ENCODE measurements at regions not wholly inside any gene's neighbourhood (a gene's known extent, or its start where the extent isn't known, plus 50 kb on each side); places are given as distances from the start of the nearest gene placed in this dataset.
"Not testable (repeated sequence)": the region's sequence is repeated elsewhere in the genome, so short reads cannot be mapped to it uniquely, and the experiment has no call there.

DNA sequence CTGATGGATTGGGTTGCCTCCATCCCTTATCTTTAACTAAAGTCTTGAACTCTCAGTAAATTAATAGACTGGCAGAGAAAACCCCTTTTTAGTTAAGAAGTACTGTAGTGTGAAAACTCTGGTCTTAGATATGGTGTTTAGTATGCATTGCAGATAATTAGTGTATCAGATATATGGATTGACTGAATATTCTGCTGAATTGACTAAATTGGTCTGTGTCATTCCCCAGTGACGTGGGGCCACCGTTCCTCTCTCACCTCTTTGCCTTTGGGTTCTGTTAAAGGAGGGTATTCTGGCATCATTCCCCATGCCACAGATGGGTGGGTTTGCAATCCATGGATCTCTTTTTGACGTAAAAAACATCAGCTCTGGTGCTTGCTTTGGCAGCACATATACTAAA lies 67.1 kb upstream of the XPO1 start:
- POLR2A ChIA-PET, result no interaction called here
- H3K4me3 ChIP-seq (ENCODE audit: low read length), result no peak overlapping the region
- H3K27me3 Mint-ChIP-seq, result no peaks in the 10 kb centered on the region

DNA sequence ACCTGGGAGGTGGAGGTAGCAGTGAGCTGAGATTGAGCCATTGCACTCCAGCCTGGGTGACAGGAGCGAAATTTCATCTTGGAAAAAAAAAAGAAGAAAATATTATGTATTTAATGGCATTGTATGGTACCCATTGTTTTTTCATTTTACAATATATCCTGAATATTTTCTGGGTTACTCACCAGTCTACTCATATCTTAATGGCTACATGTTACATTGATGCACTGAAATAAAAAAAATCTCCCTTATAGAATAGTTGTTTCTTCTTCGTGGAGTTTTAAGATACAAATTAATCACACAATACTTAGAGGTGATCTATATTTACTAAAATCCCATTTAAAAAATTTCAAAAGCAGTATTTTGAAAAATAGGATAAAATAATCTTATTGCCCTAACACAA lies 66.3 kb upstream of the XPO1 start:
- H3K9me3 ChIP-seq (ENCODE audit: low read length), result no peaks in the 10 kb centered on the region
- H3K27me3 ChIP-seq (ENCODE audit: insufficient read depth, low read length, poor library complexity, severe bottlenecking), result no peaks in the 10 kb centered on the region
- no peaks in the 10 kb centered on the region for H3K36me3 Mint-ChIP-seq
- H3K36me3 ChIP-seq (ENCODE audit: insufficient read depth, low read length), result no peaks in the 10 kb centered on the region
- H3K4me1 Mint-ChIP-seq, result no peaks in the 10 kb centered on the region
- H3K27ac Mint-ChIP-seq, result no peak overlapping the region
- DNase-seq, result no peak
- H3K4me1 ChIP-seq (ENCODE audit: insufficient read depth, low read length), result no peaks in the 10 kb centered on the region
- no peak overlapping the region for H3K4me3 Mint-ChIP-seq
- no peak overlapping the region for H3K27ac ChIP-seq (ENCODE audit: low read depth, low read length)
- H3K4me3 ChIP-seq (ENCODE audit: low read length), result no peak overlapping the region
- no peaks in the 10 kb centered on the region for H3K27me3 Mint-ChIP-seq
- ChIA-PET CTCF (no interaction called here), POLR2A (no interaction called here)
- no peaks in the 10 kb centered on the region for H3K9me3 Mint-ChIP-seq

More for the DNA sequence above, 67.1 kb upstream of the XPO1 start:
- H3K9me3 ChIP-seq (ENCODE audit: low read length), result no peaks in the 10 kb centered on the region
- no peaks in the 10 kb centered on the region for H3K36me3 Mint-ChIP-seq
- no peaks in the 10 kb centered on the region for H3K36me3 ChIP-seq (ENCODE audit: insufficient read depth, low read length)
- no peaks in the 10 kb centered on the region for H3K4me1 ChIP-seq (ENCODE audit: insufficient read depth, low read length)
- no peaks in the 10 kb centered on the region for H3K9me3 Mint-ChIP-seq
- no peak overlapping the region for H3K27ac ChIP-seq (ENCODE audit: low read depth, low read length)
- no peak overlapping the region for H3K4me3 Mint-ChIP-seq
- no peak for DNase-seq
- no peak overlapping the region for H3K27ac Mint-ChIP-seq
- no peaks in the 10 kb centered on the region for H3K27me3 ChIP-seq (ENCODE audit: insufficient read depth, low read length, poor library complexity, severe bottlenecking)
- CTCF ChIA-PET, result no interaction called here
- H3K4me1 Mint-ChIP-seq, result no peaks in the 10 kb centered on the region

DNA sequence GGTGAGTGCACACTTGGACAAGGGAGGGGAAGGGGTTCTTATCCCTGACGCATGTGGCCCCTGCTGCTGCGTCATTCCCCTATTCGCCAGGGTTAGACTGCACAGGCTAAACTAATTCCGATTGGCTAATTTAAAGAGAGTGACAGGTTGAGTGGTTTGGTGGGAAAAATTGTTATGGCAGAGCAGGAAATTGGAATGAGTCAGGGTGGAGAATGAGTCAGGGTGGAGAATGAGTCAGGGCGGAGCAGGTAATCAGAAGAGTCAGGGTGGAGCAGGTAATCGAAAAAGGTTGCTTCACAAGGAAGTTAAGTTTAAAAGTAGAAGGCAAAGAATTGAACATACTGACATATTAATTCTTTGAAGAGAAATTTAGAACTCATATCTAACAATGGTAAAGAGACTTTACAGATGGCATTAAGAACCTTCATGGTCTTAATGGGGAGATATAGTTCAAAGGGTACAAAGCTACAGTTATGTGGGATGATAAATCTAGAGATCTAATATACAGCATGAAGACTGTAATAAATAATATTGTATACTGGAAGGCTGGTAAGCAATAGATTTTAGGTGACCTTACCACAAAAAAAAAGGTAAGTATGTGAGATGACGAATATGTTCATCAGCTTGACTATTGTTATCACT lies 60.5 kb upstream of the XPO1 start:
- H3K27ac Mint-ChIP-seq; H3K27ac ChIP-seq (ENCODE audit: low read depth, low read length); H3K36me3 Mint-ChIP-seq; H3K9me3 Mint-ChIP-seq; H3K27me3 ChIP-seq (ENCODE audit: insufficient read depth, low read length, poor library complexity, severe bottlenecking); H3K4me1 Mint-ChIP-seq; DNase-seq; H3K4me3 Mint-ChIP-seq; H3K36me3 ChIP-seq (ENCODE audit: insufficient read depth, low read length); H3K4me3 ChIP-seq (ENCODE audit: low read length); H3K27me3 Mint-ChIP-seq; POLR2A ChIA-PET; H3K9me3 ChIP-seq (ENCODE audit: low read length); H3K4me1 ChIP-seq (ENCODE audit: insufficient read depth, low read length): not testable (repeated sequence)
- CTCF ChIA-PET, result interaction anchor here (0.6 kb wide), 1 partner anchor 39 kb away, joined by 3 read pairs; no protein-coding TSS in a partner anchor

DNA sequence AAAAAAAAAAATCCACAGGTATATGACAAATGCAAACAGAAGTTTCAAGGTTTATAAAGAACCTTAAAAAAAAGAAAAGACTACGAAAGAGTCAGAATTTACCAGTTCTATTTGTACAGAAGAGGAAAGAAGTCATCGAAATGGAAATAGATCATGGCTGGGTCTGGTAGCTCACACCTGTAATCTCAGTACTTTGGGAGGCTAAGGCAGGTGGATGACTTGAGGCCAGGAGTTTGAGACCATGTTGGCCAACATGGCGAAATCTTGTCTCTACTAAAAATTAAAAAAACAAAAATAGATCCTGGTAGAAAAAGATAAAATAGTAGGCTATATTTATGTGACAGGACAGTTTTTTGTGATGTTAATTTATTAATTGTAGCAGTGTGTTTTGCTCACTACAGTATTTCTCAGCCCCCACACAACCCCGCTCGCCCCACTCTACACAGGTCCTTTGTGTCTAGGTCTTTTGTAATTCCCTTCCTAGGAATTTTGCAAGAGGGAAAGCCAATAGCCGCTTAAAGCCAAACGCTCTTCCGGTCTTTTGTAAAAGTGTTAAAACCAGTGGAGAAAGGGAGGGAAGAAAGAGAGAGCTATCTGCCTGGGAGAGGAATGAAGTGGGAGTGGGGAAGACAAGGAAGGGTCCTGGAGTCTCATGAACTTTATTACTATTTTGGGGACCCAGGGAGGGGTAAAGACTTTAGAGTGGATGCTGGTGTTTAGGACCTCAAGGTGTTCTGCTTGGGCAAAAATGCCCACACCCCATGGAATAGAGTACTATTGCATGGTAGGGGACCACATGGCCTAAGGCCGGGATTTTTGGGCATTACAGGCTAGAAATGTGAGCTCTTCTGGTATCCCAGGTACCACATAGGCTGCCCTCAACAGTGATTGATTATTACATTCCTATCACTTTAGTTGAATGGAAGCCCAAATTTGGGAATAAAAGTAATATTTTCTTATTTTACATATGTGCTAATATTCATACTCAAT lies 59.4 kb upstream of the XPO1 start:
- Histone ChIP-seq H3K27ac (ENCODE audit: low read depth, low read length) (no peak overlapping the region), H3K36me3 (ENCODE audit: insufficient read depth, low read length) (no peaks in the 10 kb centered on the region), H3K9me3 (ENCODE audit: low read length) (no peaks in the 10 kb centered on the region), H3K4me3 (ENCODE audit: low read length) (no peak overlapping the region), H3K27me3 (ENCODE audit: insufficient read depth, low read length, poor library complexity, severe bottlenecking) (no peaks in the 10 kb centered on the region), H3K4me1 (ENCODE audit: insufficient read depth, low read length) (no peaks in the 10 kb centered on the region)
- Mint-ChIP-seq H3K27me3 (peaks cover 5 to 8% of the 10 kb centered on the region in 2 donors), H3K36me3 (peaks cover 0 to 6% (median 0%) of the 10 kb centered on the region in 3 donors), H3K4me1 (no peaks in the 10 kb centered on the region), H3K4me3 (no peak overlapping the region), H3K27ac (peak overlapping the region in 1 of 8 donors; percentile 76), H3K9me3 (peaks cover 0 to 11% (median 0%) of the 10 kb centered on the region in 5 donors)
- CTCF ChIA-PET, result interaction anchor here (0.6 kb wide), 1 partner anchor 38 kb away, joined by 3 read pairs; no protein-coding TSS in a partner anchor
- DNase-seq, result no peak
- POLR2A ChIA-PET, result no interaction called here

DNA sequence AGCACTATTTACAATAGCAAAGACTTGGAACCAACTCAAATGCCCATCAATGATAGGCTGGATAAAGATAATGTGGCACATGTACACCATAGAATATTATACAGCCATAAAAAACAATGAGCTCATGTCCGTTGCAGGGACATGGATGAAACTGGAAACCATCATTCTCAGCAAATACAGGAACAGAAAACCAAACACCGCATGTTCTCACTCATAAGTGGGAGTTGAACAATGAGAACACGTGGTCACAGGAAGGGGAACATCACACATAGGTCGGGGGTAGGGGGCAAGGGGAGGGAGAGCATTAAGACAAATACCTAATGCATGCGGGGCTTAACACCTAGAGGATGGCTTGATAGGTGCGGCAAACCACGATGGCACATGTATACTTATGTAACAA lies 56.0 kb upstream of the XPO1 start:
- H3K9me3 ChIP-seq (ENCODE audit: low read length); H3K36me3 Mint-ChIP-seq; H3K27ac ChIP-seq (ENCODE audit: low read depth, low read length); H3K27me3 ChIP-seq (ENCODE audit: insufficient read depth, low read length, poor library complexity, severe bottlenecking); H3K36me3 ChIP-seq (ENCODE audit: insufficient read depth, low read length); POLR2A ChIA-PET; H3K27ac Mint-ChIP-seq; DNase-seq; H3K4me3 ChIP-seq (ENCODE audit: low read length); H3K4me1 ChIP-seq (ENCODE audit: insufficient read depth, low read length); H3K4me3 Mint-ChIP-seq; H3K4me1 Mint-ChIP-seq; CTCF ChIA-PET: not testable (repeated sequence)
- Mint-ChIP-seq H3K9me3 (peaks cover 0 to 13% (median 2%) of the 10 kb centered on the region in 5 donors), H3K27me3 (peaks cover 11 to 15% of the 10 kb centered on the region in 2 donors)

DNA sequence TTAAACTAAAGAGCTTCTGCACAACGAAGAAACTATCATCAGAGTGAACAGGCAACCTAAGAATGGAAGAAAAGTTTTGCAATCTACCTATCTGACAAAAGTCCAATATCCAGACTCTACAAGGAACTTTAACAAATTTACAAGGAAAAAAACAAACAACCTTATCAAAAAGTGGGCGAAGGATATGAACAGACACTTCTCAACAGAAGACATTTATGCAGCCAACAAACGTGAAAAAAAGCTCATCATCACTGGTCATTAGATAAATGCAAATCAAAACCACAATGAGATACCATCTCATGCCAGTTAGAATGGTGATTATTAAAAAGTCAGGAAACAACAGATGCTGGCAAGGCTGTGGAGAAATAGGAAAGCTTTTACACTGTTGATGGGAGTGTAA lies 55.5 kb upstream of the XPO1 start:
- CTCF ChIA-PET; H3K27me3 ChIP-seq (ENCODE audit: insufficient read depth, low read length, poor library complexity, severe bottlenecking); H3K36me3 ChIP-seq (ENCODE audit: insufficient read depth, low read length); H3K4me3 ChIP-seq (ENCODE audit: low read length); H3K4me1 ChIP-seq (ENCODE audit: insufficient read depth, low read length); H3K27ac ChIP-seq (ENCODE audit: low read depth, low read length); H3K4me3 Mint-ChIP-seq; H3K9me3 ChIP-seq (ENCODE audit: low read length); POLR2A ChIA-PET; H3K36me3 Mint-ChIP-seq; H3K4me1 Mint-ChIP-seq; H3K27ac Mint-ChIP-seq; DNase-seq: not testable (repeated sequence)
- H3K9me3 Mint-ChIP-seq, result peaks cover 0 to 13% (median 2%) of the 10 kb centered on the region in 5 donors
- H3K27me3 Mint-ChIP-seq, result peaks cover 11 to 17% of the 10 kb centered on the region in 2 donors

DNA sequence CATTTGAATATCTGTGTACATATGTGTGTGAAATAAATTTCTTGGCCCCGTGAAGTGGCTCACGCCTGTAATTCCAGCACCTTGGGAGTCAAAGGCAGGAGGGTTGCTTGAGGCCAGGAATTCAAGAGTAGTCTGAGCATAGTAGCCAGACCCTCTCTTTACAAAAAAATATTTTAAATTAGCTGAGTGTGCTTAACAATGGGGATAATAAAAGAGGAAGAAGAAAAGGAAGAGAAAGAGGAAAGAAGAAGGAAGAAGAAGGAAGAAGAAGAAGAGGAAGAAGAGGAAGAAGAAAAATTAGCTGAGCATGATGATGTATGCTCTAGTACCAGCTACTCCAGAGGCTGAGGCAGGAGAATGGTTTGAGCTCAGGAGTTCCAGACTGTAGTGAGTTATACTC lies 52.1 kb upstream of the XPO1 start:
- no peaks in the 10 kb centered on the region for H3K27me3 ChIP-seq (ENCODE audit: insufficient read depth, low read length, poor library complexity, severe bottlenecking)
- H3K4me1 Mint-ChIP-seq, result no peaks in the 10 kb centered on the region
- H3K9me3 Mint-ChIP-seq, result peaks cover 0 to 13% (median 2%) of the 10 kb centered on the region in 5 donors
- ChIA-PET CTCF (no interaction called here), POLR2A (no interaction called here)
- DNase-seq, result no peak
- no peaks in the 10 kb centered on the region for H3K9me3 ChIP-seq (ENCODE audit: low read length)
- H3K36me3 Mint-ChIP-seq, result peaks cover 0 to 6% (median 0%) of the 10 kb centered on the region in 3 donors
- no peak overlapping the region for H3K4me3 Mint-ChIP-seq
- no peak overlapping the region for H3K27ac Mint-ChIP-seq
- H3K36me3 ChIP-seq (ENCODE audit: insufficient read depth, low read length), result no peaks in the 10 kb centered on the region
- H3K27ac ChIP-seq (ENCODE audit: low read depth, low read length), result no peak overlapping the region
- H3K27me3 Mint-ChIP-seq, result peaks cover 11 to 17% of the 10 kb centered on the region in 2 donors
- no peaks in the 10 kb centered on the region for H3K4me1 ChIP-seq (ENCODE audit: insufficient read depth, low read length)
- no peak overlapping the region for H3K4me3 ChIP-seq (ENCODE audit: low read length)

DNA sequence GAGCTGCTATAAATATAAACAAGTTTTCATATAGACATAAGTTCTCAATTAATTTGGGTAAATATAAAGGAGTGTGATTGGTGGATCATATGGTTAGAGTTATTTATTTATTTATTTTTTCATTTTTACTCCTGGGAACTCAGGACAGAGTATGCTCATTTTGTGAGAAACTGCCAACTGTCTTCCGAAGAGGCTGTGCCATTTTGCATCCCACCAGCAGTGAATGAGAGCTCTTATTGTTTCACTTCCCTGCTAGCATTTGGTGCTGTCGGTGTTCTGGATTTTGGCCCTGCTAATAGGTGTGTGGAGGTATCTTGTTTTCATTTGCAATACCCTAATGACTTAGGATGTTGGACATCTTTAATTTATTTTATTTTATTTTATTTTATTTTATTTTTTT lies 50.4 kb upstream of the XPO1 start:
- Histone ChIP-seq H3K4me1 (ENCODE audit: insufficient read depth, low read length) (no peaks in the 10 kb centered on the region), H3K9me3 (ENCODE audit: low read length) (no peaks in the 10 kb centered on the region), H3K27me3 (ENCODE audit: insufficient read depth, low read length, poor library complexity, severe bottlenecking) (no peaks in the 10 kb centered on the region), H3K36me3 (ENCODE audit: insufficient read depth, low read length) (no peaks in the 10 kb centered on the region), H3K4me3 (ENCODE audit: low read length) (no peak overlapping the region), H3K27ac (ENCODE audit: low read depth, low read length) (no peak overlapping the region)
- peaks cover 0 to 5% (median 0%) of the 10 kb centered on the region in 3 donors for H3K36me3 Mint-ChIP-seq
- H3K27ac Mint-ChIP-seq, result no peak overlapping the region
- peaks cover 0 to 9% (median 2%) of the 10 kb centered on the region in 5 donors for H3K9me3 Mint-ChIP-seq
- H3K4me1 Mint-ChIP-seq, result no peaks in the 10 kb centered on the region
- CTCF ChIA-PET, result no interaction called here
- peaks cover 10 to 14% of the 10 kb centered on the region in 2 donors for H3K27me3 Mint-ChIP-seq
- POLR2A ChIA-PET, result no interaction called here
- no peak overlapping the region for H3K4me3 Mint-ChIP-seq
- no peak for DNase-seq
